ENCODE measurements at regions not wholly inside any gene's neighbourhood (a gene's known extent, or its start where the extent isn't known, plus 50 kb on each side); places are given as distances from the start of the nearest gene placed in this dataset.

DNA sequence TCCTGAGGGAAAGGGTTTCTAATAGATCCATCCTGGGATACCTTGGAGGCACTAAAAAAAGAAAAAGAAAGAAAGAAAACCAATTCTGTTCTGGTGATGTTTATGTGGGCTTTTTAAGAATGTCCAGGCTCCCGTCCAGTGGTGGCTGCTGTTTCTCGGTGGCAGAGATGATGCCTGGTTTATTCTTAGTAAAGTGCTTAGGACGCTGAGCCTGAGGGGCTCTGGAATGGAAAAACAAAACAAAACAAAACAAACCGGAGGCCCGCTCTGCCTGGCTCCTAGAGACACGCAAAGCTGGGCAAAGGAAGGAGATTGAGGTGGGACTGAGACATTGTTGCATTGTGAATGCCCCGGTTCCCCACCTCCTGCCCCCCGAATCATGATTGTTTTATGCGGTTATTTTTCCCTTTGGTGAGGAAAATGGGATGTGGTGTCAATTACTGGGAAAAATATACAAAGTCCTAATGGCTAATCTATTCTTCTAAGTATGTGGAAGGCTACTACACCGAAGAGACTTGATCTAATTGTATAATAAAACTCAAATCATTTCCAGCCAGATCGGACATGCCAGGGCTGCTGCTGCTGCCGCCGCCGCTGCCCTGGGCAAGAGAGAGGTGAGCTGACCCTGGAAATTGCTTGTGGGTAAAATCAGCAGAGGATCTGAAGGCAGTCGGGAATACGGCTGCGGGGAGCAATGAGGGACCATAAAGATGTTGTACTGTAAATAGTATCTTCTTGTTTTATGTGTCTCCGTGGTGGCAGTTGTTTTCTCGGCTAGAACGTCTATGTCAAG lies 644.9 kb downstream of the CCDC171 start:
- Histone ChIP-seq H3K27me3 (replicated peaks; ENCODE audit: insufficient read depth) (no peaks in the 10 kb centered on the region), H3K4me1 (ENCODE audit: control insufficient read depth in 1 of 2, low read depth in 2 of 2) (peaks cover 12 to 30% of the 10 kb centered on the region in 2 donors), H3K9me3 (no peaks in the 10 kb centered on the region), H3K4me3 (peak overlapping the region; percentile 11), H3K27ac (peak overlapping the region; percentile 49 to 55), H3K36me3 (no peaks in the 10 kb centered on the region)
- ATAC-seq (ENCODE audit: insufficient number of reproducible peaks, low FRiP score, low read depth) (peak; percentile 51), DNase-seq (ENCODE audit: low spot score) (no peak)
- TF ChIP-seq, protein P1, sequence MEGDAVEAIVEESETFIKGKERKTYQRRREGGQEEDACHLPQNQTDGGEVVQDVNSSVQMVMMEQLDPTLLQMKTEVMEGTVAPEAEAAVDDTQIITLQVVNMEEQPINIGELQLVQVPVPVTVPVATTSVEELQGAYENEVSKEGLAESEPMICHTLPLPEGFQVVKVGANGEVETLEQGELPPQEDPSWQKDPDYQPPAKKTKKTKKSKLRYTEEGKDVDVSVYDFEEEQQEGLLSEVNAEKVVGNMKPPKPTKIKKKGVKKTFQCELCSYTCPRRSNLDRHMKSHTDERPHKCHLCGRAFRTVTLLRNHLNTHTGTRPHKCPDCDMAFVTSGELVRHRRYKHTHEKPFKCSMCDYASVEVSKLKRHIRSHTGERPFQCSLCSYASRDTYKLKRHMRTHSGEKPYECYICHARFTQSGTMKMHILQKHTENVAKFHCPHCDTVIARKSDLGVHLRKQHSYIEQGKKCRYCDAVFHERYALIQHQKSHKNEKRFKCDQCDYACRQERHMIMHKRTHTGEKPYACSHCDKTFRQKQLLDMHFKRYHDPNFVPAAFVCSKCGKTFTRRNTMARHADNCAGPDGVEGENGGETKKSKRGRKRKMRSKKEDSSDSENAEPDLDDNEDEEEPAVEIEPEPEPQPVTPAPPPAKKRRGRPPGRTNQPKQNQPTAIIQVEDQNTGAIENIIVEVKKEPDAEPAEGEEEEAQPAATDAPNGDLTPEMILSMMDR (IDR thresholded peaks at IDR 0.05): no peak

DNA sequence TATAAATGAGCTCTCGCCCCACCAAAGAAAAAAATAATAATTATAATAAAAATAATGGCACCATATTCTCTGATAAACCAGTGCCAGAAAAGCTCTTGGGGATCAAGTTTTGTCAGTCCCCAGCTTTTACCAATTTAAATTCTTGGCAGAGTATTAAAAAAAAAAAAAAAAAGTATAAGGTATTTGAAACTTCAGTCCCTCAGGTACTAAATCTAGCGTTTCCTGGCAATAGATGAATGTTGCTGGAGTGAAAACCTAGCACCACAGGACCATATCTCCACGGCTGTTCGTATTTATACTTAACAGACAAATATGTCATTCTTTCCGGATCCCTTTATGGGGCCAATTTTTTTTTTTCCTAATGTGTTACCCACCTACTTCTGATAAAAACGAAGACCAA lies 646.2 kb downstream of the CCDC171 start:
- no peak for DNase-seq (ENCODE audit: low spot score)
- Histone ChIP-seq H3K36me3 (no peaks in the 10 kb centered on the region), H3K4me3 (no peak overlapping the region), H3K9me3 (no peaks in the 10 kb centered on the region), H3K27me3 (replicated peaks; ENCODE audit: insufficient read depth) (no peaks in the 10 kb centered on the region), H3K4me1 (ENCODE audit: control insufficient read depth in 1 of 2, low read depth in 2 of 2) (peaks cover 12 to 41% of the 10 kb centered on the region in 2 donors), H3K27ac (no peak overlapping the region)
- TF ChIP-seq, protein P1 (IDR thresholded peaks at IDR 0.05): no peak
- no peak for ATAC-seq (ENCODE audit: insufficient number of reproducible peaks, low FRiP score, low read depth)

DNA sequence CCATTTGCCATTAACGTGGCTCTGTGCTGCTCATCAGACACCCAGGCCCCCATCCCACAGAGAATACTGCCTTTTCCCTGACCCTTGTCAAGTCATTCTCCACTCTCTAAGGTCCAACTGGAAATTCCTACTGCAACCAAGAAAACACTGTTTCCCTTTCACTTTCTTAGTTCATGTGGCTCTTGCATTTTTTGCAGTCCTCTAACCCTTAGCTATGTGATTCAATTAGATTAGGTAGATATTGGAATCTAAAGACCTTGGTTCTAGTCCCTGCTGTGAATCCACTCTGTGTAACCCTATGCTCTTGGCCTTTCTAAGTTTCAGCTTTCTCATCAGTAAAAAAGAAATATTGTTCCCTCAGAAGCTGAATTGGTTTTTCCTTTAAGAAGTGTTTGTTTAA lies 649.4 kb downstream of the CCDC171 start:
- no peak for DNase-seq (ENCODE audit: low spot score)
- Histone ChIP-seq H3K27me3 (replicated peaks; ENCODE audit: insufficient read depth) (no peaks in the 10 kb centered on the region), H3K4me1 (ENCODE audit: control insufficient read depth in 1 of 2, low read depth in 2 of 2) (peaks cover 7 to 30% of the 10 kb centered on the region in 2 donors), H3K27ac (no peak overlapping the region), H3K36me3 (no peaks in the 10 kb centered on the region), H3K9me3 (no peaks in the 10 kb centered on the region), H3K4me3 (no peak overlapping the region)
- no peak for ATAC-seq (ENCODE audit: insufficient number of reproducible peaks, low FRiP score, low read depth)
- TF ChIP-seq, protein P1 (IDR thresholded peaks at IDR 0.05): no peak

DNA sequence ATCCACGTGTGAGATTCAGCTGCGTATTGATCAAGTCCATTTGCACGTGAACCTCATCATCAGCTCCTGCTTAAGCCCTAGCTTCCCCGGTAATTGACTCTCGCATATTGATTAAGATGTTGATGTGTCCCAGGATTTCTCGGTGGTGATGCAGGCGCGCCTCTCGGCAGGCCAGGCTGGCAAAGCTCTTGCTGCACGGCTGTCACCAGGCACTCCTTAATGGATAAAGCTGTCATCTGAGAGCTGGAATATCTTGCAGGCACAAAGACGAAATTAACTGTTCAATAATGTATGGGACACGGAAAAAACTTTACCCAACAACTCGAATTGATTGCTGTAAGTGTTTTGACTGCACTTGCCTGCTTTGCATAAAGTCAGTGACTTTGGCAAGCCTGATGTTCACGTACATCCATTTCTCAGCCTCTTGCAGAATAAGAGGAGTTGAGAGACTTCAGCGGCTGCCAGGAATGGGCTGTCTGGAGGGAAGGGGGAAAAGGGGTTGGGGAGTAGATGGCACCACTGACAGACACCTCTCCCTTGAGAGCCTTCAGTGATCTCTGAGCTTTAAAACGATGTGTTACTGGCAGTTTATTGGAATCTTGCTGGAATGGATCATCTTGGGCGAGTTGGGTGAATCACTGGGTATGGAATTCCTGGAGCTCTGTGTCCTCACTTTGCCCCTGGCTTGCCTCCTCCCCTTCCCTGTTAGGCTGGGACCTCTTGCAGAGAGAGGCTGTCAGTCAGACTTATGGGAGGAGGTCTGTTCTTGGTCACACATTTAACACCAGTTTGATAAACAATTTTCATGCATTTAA lies 650.3 kb downstream of the CCDC171 start:
- TF ChIP-seq, protein P1 (IDR thresholded peaks at IDR 0.05): no peak
- DNase-seq (ENCODE audit: low spot score) (no peak), ATAC-seq (ENCODE audit: insufficient number of reproducible peaks, low FRiP score, low read depth) (peak; percentile 57)
- Histone ChIP-seq H3K27me3 (replicated peaks; ENCODE audit: insufficient read depth) (no peaks in the 10 kb centered on the region), H3K9me3 (no peaks in the 10 kb centered on the region), H3K36me3 (no peaks in the 10 kb centered on the region), H3K27ac (no peak overlapping the region), H3K4me1 (ENCODE audit: control insufficient read depth in 1 of 2, low read depth in 2 of 2) (peaks cover 7 to 25% of the 10 kb centered on the region in 2 donors), H3K4me3 (no peak overlapping the region)

Data from thoracic aorta (tissue), 2 donors.